Liver (tissue), 8 donors: ENCODE measurements at regions not wholly inside any gene's neighbourhood (a gene's known extent, or its start where the extent isn't known, plus 50 kb on each side); places are given as distances from the start of the nearest gene placed in this dataset.

Experiments used
- DNase-seq: peaks from one replicate; pipeline ENCODE4 v3.0.0-alpha.2; 2017; ENCODE audit warnings: low spot score
- H3K27ac ChIP-seq, 2 donors: one replicate each; pipeline ENCODE4 v1.7.0; 2013; ENCODE audit warnings: inconsistent platforms in 2 of 2, low read length in 2 of 2, control low read depth in 1 of 2, low read depth in 1 of 2, mild to moderate bottlenecking in 1 of 2
- H3K27me3 ChIP-seq, 4 donors: one replicate each; pipeline versions ENCODE4 v1.6.1 to v1.7.0; 2013; ENCODE audit warnings: low read length in 3 of 4, inconsistent platforms in 1 of 4, mild to moderate bottlenecking in 1 of 4, moderate library complexity in 1 of 4; ENCODE audit not compliant: control insufficient read depth in 4 of 4, insufficient read depth in 4 of 4
- H3K36me3 ChIP-seq, 4 donors: one replicate each; pipeline versions ENCODE4 v1.6.1 to v1.7.0; 2013; ENCODE audit warnings: low read length in 3 of 4, mild to moderate bottlenecking in 3 of 4, low read depth in 1 of 4, moderate library complexity in 1 of 4; ENCODE audit not compliant: control insufficient read depth in 4 of 4, insufficient read depth in 3 of 4
- H3K4me1 ChIP-seq, 4 donors: one replicate each; pipeline versions ENCODE4 v1.6.1 to v1.7.0; 2013; ENCODE audit warnings: low read length in 3 of 4, mild to moderate bottlenecking in 3 of 4, moderate library complexity in 1 of 4; ENCODE audit not compliant: control insufficient read depth in 4 of 4, insufficient read depth in 4 of 4
- H3K4me3 ChIP-seq, 3 donors: one replicate each; pipeline versions ENCODE4 v1.6.1 to v1.7.0; 2013; ENCODE audit warnings: low read length in 3 of 3, control low read depth in 1 of 3, low read depth in 1 of 3, mild to moderate bottlenecking in 1 of 3
- H3K9ac ChIP-seq, 2 donors: one replicate each; pipeline ENCODE4 v1.7.0; 2013; ENCODE audit warnings: low read length in 2 of 2, mild to moderate bottlenecking in 2 of 2, moderate library complexity in 2 of 2, control low read depth in 1 of 2, low read depth in 1 of 2
- H3K9me3 ChIP-seq, 4 donors: one replicate each; pipeline versions ENCODE4 v1.6.1 to v1.7.0; 2013; ENCODE audit warnings: low read length in 3 of 4; ENCODE audit not compliant: control insufficient read depth in 4 of 4
- ATF3 ChIP-seq: IDR thresholded peaks from 2 replicates; pipeline ENCODE4 v1.6.1; 2016; ENCODE audit warnings: antibody characterized with exemption
- CTCF ChIP-seq: fragments of 150-350 bp; IDR thresholded peaks from 2 replicates; pipeline ENCODE4 v1.5.1; 2017; ENCODE audit warnings: improper control_type of control experiment, low read depth, low read length; ENCODE audit not compliant: missing input control
- EGR1 ChIP-seq, 2 donors: IDR thresholded peaks; 2 replicates each; pipeline ENCODE4 v1.6.1; 2016 to 2018; ENCODE audit warnings: antibody characterized with exemption in 2 of 2, low read depth in 2 of 2
- FOXA1 ChIP-seq: IDR thresholded peaks from 2 replicates; pipeline ENCODE4 v1.6.1; 2016; ENCODE audit warnings: antibody characterized with exemption
- FOXA2 ChIP-seq: IDR thresholded peaks from 2 replicates; pipeline ENCODE4 v1.6.1; 2016; ENCODE audit warnings: antibody characterized with exemption
- GABPA ChIP-seq, 2 donors: IDR thresholded peaks in 1 of 2; conservative IDR thresholded peaks in 1 of 2; 2 replicates each; pipeline ENCODE4 v1.6.1; 2016; ENCODE audit warnings: antibody characterized with exemption in 2 of 2, mild to moderate bottlenecking in 1 of 2, moderate library complexity in 1 of 2
- MAX ChIP-seq: IDR thresholded peaks from 2 replicates; pipeline ENCODE4 v1.6.1; 2016; ENCODE audit warnings: antibody characterized with exemption
- NR2F2 ChIP-seq: IDR thresholded peaks from 2 replicates; pipeline ENCODE4 v1.6.1; 2016; ENCODE audit warnings: antibody characterized with exemption
- RAD21 ChIP-seq, 2 donors: IDR thresholded peaks; 2 replicates each; pipeline ENCODE4 v1.6.1; 2016; ENCODE audit warnings: antibody characterized with exemption in 2 of 2, mild to moderate bottlenecking in 2 of 2
- REST ChIP-seq: IDR thresholded peaks from 2 replicates; pipeline ENCODE4 v1.6.1; 2016; ENCODE audit warnings: antibody characterized with exemption, mild to moderate bottlenecking
- RXRA ChIP-seq, 2 donors: IDR thresholded peaks; 2 replicates each; pipeline ENCODE4 v1.6.1; 2017 to 2018; ENCODE audit warnings: antibody characterized with exemption in 2 of 2, mild to moderate bottlenecking in 1 of 2
- SP1 ChIP-seq: IDR thresholded peaks from 2 replicates; pipeline ENCODE4 v1.6.1; 2018; ENCODE audit warnings: antibody characterized with exemption, mild to moderate bottlenecking
- TAF1 ChIP-seq: conservative IDR thresholded peaks from 2 replicates; pipeline ENCODE4 v1.6.1; 2016; ENCODE audit warnings: antibody characterized with exemption, mild to moderate bottlenecking
- YY1 ChIP-seq: IDR thresholded peaks from 2 replicates; pipeline ENCODE4 v1.6.1; 2016; ENCODE audit warnings: antibody characterized with exemption, mild to moderate bottlenecking
- WGBS: extraction: QIAGEN DNeasy Blood & Tissue Kit; methylation state at CpG from one replicate; pipeline ENCODE4 v1.1.7; 2013; 5-methylcytosine and 5-hydroxymethylcytosine counted together
- donor health status: healthy.
- donor health status: healthy.
- donor health status: healthy.
- donor health status: healthy.
- donor health status: healthy.

- no peaks in the 10 kb centered on the region for H3K4me1 ChIP-seq
- no peaks in the 10 kb centered on the region for H3K36me3 ChIP-seq
- H3K4me3 ChIP-seq, result no peak overlapping the region
- no peaks in the 10 kb centered on the region for H3K9me3 ChIP-seq
- no peak for DNase-seq
- WGBS, result 84% methylated on average over 1 of the region's 1 CpG
- no peak for TF ChIP-seq ATF3
- no peak for TF ChIP-seq FOXA1
- no peak for TF ChIP-seq YY1
- TF ChIP-seq RXRA (IDR thresholded peaks at IDR 0.05), result no peak
- no peak for TF ChIP-seq RAD21 (IDR thresholded peaks at IDR 0.05)
- TF ChIP-seq MAX, result no peak
- no peak for TF ChIP-seq CTCF
- no peaks in the 10 kb centered on the region for H3K27me3 ChIP-seq
- H3K9ac ChIP-seq, result no peak overlapping the region
- H3K27ac ChIP-seq, result no peak overlapping the region
Measured at GRCh38 chr2:4340536-4340935, 637.2 kb downstream of the DCDC2C start.

GRCh38 chr2:4346628-4347027, 643.3 kb downstream of the DCDC2C start:
- Histone ChIP-seq H3K9ac (no peak overlapping the region), H3K27ac (no peak overlapping the region), H3K9me3 (no peaks in the 10 kb centered on the region), H3K4me3 (no peak overlapping the region), H3K27me3 (no peaks in the 10 kb centered on the region), H3K4me1 (no peaks in the 10 kb centered on the region), H3K36me3 (no peaks in the 10 kb centered on the region)
- 47% methylated on average over 1 of the region's 1 CpG for WGBS
- TF ChIP-seq RAD21 (IDR thresholded peaks at IDR 0.05) (no peak), CTCF (no peak), NR2F2 (no peak), FOXA2 (no peak), GABPA (IDR thresholded peaks at IDR 0.05 in 1 of 2, conservative IDR thresholded peaks at IDR 0.05 in 1 of 2) (no peak), TAF1 (no peak), EGR1 (IDR thresholded peaks at IDR 0.05; ENCODE audit: low read depth in 2 of 2) (no peak), SP1 (no peak), RXRA (IDR thresholded peaks at IDR 0.05) (no peak), REST (no peak), ATF3 (no peak), YY1 (no peak), FOXA1 (no peak)
- DNase-seq, result no peak
